ENCODE measurements at regions not wholly inside any gene's neighbourhood (a gene's known extent, or its start where the extent isn't known, plus 50 kb on each side); places are given as distances from the start of the nearest gene placed in this dataset.

DNA sequence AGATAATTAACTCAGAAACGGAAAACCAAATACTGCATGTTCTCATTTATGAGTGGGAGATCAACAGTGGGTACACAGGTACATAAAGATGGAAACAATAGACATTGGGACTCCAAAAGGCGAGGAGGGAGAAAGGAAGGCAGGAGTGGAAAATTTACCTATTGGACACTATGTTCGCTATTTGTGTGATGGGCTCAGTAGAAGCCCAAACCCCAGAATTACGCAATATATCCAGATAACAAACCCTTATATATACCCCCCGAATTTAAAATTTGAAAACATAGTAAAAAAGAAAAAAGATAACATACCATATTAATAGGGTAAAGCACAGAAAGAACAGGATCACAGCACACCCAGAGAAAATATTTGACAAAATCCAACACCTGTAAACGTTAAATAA is 1351.7 kb upstream of the FAM98A start:
- TF ChIP-seq, protein P1, sequence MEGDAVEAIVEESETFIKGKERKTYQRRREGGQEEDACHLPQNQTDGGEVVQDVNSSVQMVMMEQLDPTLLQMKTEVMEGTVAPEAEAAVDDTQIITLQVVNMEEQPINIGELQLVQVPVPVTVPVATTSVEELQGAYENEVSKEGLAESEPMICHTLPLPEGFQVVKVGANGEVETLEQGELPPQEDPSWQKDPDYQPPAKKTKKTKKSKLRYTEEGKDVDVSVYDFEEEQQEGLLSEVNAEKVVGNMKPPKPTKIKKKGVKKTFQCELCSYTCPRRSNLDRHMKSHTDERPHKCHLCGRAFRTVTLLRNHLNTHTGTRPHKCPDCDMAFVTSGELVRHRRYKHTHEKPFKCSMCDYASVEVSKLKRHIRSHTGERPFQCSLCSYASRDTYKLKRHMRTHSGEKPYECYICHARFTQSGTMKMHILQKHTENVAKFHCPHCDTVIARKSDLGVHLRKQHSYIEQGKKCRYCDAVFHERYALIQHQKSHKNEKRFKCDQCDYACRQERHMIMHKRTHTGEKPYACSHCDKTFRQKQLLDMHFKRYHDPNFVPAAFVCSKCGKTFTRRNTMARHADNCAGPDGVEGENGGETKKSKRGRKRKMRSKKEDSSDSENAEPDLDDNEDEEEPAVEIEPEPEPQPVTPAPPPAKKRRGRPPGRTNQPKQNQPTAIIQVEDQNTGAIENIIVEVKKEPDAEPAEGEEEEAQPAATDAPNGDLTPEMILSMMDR (IDR thresholded peaks at IDR 0.05), result no peak
- Histone ChIP-seq H3K27ac (no peak overlapping the region), H3K4me1 (ENCODE audit: control insufficient read depth in 1 of 2, low read depth in 2 of 2) (no peaks in the 10 kb centered on the region), H3K27me3 (replicated peaks; ENCODE audit: insufficient read depth) (no peaks in the 10 kb centered on the region), H3K36me3 (no peaks in the 10 kb centered on the region), H3K4me3 (no peak overlapping the region), H3K9me3 (no peaks in the 10 kb centered on the region)
- DNase-seq (ENCODE audit: low spot score) (no peak), ATAC-seq (ENCODE audit: insufficient number of reproducible peaks, low FRiP score, low read depth) (no peak)

DNA sequence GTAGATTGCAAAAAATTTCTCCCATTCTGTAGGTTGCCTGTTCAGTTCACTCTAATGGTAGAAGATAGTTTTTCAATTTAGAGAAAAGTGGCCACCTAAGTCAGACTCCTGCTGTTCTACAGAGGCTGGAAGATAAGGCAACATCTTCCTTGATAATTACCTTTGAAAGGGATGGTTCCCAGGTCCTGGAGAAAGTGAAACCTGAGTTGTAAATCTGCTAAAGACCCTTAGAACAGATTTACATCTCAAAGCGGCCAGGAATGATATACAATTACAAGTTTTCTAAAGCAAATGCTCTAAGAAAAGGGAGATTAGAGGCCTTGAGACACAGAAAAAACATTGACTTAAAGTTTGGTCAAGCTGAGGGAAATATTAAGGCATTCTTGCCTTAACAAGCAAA is 1350.2 kb upstream of the FAM98A start:
- no peak overlapping the region for H3K27ac ChIP-seq

DNA sequence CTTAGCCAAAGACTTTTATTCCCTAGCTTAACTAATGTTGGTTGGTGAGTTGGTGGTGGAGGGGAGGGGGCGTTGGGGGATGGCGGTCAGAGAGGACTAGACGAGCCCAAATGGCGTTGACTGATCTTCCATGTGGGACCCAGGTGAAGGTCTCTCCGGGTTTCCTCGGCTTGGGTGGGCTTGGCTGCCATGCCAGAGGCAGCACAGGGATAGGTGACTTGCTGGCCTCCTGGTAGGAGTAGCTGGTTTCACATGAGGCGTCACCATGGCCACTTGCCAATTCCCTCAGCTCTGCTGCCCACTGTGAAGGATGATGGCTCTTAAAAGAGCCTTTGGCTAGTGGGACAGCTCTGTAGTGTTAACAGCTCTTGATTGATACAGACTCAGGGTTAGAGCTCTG is 1337.0 kb upstream of the FAM98A start:
- Histone ChIP-seq H3K4me1 (ENCODE audit: control insufficient read depth in 1 of 2, low read depth in 2 of 2) (no peaks in the 10 kb centered on the region), H3K4me3 (no peak overlapping the region), H3K27me3 (replicated peaks; ENCODE audit: insufficient read depth) (no peaks in the 10 kb centered on the region), H3K9me3 (no peaks in the 10 kb centered on the region), H3K36me3 (no peaks in the 10 kb centered on the region), H3K27ac (no peak overlapping the region)
- TF ChIP-seq, protein P1 (IDR thresholded peaks at IDR 0.05), result no peak
- ATAC-seq (ENCODE audit: insufficient number of reproducible peaks, low FRiP score, low read depth) (no peak), DNase-seq (ENCODE audit: low spot score) (no peak)

More for the DNA sequence above, 1350.2 kb upstream of the FAM98A start:
- Histone ChIP-seq H3K27me3 (replicated peaks; ENCODE audit: insufficient read depth) (no peaks in the 10 kb centered on the region), H3K4me1 (ENCODE audit: control insufficient read depth in 1 of 2, low read depth in 2 of 2) (no peaks in the 10 kb centered on the region), H3K9me3 (no peaks in the 10 kb centered on the region), H3K36me3 (no peaks in the 10 kb centered on the region), H3K4me3 (no peak overlapping the region)
- DNase-seq (ENCODE audit: low spot score), result no peak
- TF ChIP-seq, protein P1 (IDR thresholded peaks at IDR 0.05), result no peak
- ATAC-seq (ENCODE audit: insufficient number of reproducible peaks, low FRiP score, low read depth), result no peak

DNA sequence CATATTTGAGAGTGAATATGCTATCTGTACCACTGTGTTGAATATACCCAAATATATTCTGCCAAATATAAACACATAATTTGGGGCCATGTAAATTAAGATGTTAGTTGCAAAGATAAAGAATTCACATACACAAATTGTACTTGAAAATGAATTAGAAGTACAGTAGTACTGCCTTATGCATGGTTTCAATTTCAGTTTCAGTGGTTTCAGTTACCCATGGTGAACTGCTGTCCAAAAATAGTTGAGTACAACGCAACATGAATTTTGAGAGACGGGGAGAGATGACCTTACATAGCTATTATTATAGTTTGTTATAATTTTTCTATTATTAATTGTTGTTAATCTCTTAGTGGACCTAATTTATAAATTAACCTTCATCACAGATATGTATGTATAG is 1313.0 kb upstream of the FAM98A start:
- Histone ChIP-seq H3K27ac (no peak overlapping the region), H3K27me3 (replicated peaks; ENCODE audit: insufficient read depth) (no peaks in the 10 kb centered on the region), H3K4me3 (no peak overlapping the region), H3K4me1 (ENCODE audit: control insufficient read depth in 1 of 2, low read depth in 2 of 2) (no peaks in the 10 kb centered on the region), H3K9me3 (no peaks in the 10 kb centered on the region), H3K36me3 (no peaks in the 10 kb centered on the region)
- TF ChIP-seq, protein P1 (IDR thresholded peaks at IDR 0.05), result no peak
- DNase-seq (ENCODE audit: low spot score) (no peak), ATAC-seq (ENCODE audit: insufficient number of reproducible peaks, low FRiP score, low read depth) (no peak)

DNA sequence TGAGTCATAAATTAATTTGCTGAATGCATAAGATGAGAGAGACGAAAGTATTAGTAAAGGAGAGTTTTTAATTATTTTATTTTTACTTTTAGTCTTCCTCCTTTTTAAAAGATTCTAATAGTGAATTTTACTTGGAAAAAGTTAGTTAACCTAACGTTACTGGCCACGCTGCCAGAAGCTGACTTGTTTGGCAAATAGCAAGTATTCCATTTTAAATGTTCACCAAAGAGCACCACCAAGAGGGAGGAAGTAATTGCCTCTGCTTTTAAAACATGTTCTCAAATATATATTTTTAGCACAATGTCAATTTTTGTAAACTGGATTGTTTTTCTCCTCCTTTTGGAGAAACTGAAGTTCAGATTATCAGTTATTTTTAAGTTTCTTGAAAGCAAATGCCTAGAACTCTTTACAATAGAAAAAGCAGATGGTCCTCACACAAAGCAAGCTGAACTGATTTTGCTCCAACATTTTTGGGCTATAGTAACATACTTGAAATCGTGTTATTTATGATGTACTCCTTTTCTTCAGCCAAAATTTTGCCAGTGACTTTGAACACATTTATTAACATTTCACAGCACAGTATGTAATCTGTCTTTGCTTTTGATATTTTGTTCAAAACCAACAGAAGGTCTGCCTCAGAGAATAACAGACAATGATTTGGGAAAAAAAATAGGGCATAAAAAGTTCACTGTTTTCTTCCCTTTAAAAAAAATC is 1311.0 kb upstream of the FAM98A start:
- no peak overlapping the region for H3K4me3 ChIP-seq
- ATAC-seq (ENCODE audit: insufficient number of reproducible peaks, low FRiP score, low read depth) (no peak), DNase-seq (ENCODE audit: low spot score) (no peak)
- TF ChIP-seq, protein P1 (IDR thresholded peaks at IDR 0.05), result no peak
- H3K4me1 ChIP-seq (ENCODE audit: control insufficient read depth in 1 of 2, low read depth in 2 of 2), result no peaks in the 10 kb centered on the region
- no peaks in the 10 kb centered on the region for H3K27me3 ChIP-seq (replicated peaks; ENCODE audit: insufficient read depth)
- H3K9me3 ChIP-seq, result no peaks in the 10 kb centered on the region
- H3K36me3 ChIP-seq, result no peaks in the 10 kb centered on the region
- H3K27ac ChIP-seq, result no peak overlapping the region
